GM21390 (cell line): ENCODE measurements at regions not wholly inside any gene's neighbourhood (a gene's known extent, or its start where the extent isn't known, plus 50 kb on each side); places are given as distances from the start of the nearest gene placed in this dataset.

ENCODE experiments used
- ATAC-seq: cut with Tn5 transposase; IDR thresholded peaks from one replicate; pipeline ENCODE4 v1.9.1; 2021; ENCODE audit not compliant: unreplicated experiment

DNA sequence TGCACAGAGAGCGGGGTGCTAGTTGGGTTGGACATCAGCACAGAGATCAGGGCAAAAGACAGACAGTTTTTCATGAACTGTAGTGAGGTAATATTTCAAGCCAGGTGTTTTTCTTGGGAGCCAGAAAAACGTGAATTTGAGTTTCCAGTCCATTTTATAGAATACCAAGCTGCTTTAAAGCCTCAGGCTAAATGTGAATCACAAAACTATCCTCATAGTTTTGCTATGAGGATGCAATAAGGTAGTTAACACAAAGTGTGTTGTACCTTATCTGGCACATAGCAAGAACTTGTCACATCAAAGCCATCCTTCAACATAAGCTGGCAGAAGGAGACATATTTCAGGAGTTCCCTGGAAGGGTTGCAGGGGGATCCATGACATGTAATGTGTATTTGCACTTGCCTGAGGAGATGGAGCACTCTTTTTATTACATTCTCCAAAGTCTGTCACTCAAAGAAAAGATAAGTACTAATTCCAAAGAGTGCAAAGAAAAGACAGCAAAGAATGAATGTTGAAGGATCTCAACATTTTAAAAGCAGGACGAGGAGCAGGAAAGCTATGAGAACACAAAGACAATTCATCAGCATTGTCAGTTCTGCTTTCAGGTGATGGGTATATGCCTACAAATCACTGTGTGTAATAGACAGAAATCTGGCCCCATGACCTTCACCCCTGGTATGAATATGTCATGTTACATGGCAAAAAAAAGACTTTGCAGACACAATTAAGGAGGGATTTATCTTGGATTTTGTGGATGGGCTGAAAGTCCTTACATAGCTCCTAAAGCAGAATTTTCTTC is 1046.4 kb downstream of the NTRK3 start:
- no peak for ATAC-seq

DNA sequence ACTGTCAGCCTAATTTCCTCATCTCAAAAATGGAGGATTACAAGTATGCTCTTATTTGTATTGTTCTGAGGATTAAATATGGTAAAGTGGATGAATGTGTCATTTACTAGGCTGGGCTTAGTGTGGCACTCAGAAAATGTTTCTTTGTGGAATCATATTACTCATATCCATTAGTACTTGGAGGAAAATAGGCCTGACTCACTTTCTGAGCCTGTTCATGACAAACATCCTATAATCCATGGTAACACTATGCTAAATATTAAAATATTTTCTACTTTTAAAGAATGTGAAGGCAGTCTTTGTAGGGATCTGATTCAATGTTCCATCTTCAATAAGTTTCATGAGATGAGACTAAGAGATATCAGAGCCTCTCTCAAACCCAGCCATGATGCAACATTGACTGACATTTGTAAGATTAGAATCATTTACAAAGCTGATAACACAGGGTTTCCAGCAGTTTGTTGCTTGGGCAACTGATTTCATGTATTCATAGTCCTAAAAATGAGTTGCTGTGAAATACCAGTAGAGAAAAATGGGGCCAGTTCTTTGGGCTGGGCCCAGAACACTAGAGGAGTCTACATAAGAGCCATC is 1048.5 kb downstream of the NTRK3 start:
- ATAC-seq = no peak

- ATAC-seq = no peak
Measured at GRCh38 chr15:87207251-87207650, 1049.3 kb downstream of the NTRK3 start.

DNA sequence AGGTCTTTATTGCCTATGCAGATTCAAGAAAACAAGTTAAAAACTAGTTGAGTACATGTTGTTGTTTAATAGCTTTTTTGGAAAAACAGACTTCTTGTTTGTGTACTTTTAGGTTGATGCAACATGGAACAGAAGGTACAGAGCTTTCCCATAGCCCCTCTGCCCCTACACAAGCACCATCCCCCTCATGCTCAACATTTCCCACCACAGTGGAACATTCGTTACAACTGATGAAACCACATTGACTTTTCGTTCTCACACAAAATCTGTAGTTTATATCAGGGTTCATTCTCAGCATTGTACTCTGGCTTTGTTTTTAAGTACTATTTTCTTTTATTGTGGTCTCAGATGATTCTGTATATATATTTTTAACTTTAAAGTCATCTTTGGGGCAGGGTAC is 1054.6 kb downstream of the NTRK3 start:
- no peak for ATAC-seq

- ATAC-seq = no peak
Measured at GRCh38 chr15:87200149-87200548, 1056.4 kb downstream of the NTRK3 start.

DNA sequence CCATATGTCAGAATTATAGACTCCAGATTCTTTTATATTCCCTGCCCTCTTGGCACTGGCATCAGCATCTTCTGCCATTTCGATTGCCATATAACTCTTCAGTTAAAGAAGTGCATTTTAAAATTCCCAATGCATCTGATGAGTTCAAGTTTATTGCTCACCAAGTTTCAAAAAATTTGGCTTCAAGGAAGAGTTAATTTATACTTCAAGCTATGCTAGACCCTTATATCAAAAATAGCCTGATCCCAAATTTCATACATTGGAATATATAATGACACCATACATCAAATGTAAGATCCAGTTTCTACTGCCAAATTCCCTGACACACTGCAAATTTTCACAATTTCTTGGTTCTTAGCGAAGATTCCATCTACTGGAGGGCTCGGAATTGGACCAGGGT is 1058.6 kb downstream of the NTRK3 start:
- no peak for ATAC-seq

GRCh38 chr15:87196498-87196897 is 1060.0 kb downstream of the NTRK3 start:
- ATAC-seq = no peak

GRCh38 chr15:87193481-87193880 is 1063.1 kb downstream of the NTRK3 start:
- no peak for ATAC-seq

DNA sequence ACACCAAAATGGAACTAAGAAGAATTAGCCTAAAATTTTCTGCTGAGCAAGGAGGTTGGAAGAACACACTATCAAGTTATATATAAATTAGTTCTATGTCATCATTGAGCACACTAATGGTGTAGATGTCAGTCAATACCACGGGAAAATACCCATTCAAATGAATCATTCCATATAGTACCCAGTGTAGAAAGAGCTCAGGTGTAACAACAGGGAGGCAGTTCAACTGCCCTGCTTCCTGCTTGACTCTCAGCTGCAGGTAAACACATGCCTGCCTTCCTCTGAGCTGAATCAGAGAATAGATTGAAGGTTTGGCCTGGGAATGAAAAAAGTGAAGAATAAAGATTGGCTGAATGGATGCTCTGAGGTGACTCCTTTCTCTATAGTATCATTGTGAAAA is 1088.0 kb downstream of the AGBL1 start:
- ATAC-seq = no peak

DNA sequence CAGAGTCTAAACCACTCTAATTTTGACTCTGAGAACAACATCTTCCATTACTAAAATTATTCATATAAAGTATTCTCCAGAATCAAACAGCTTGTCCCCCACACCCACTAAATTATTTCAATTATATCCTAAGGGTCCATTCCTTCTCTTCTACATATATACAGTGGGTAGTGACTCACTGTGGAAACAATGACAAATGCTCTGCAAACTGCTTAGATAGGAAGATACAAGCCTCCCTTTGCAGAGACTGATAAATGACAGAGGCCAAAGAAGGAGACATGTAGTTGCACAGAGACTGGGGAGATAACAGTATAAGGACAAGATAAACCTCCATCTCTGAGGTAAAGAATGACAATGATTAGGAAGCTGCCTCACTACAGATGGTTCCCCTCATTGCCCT is 1087.4 kb downstream of the AGBL1 start:
- ATAC-seq = no peak

DNA sequence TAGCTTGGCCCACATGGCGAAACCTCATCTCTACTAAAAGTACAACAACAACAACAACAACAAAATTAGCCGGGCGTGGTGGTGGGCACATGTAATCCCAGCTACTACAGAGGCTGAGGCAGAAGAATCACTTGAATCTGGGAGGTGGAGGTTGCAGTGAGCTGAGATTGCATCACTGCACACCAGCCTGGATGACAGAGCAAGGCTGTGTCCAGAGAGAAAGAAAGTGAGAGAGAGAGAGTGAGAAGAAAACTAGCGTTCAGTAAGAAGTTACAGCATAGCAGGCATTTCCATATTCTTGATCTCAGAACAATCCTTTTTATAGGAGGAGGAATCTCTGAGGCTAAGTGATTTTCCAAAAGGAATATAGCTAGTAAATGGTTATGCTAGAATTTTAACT is 1076.1 kb downstream of the AGBL1 start:
- ATAC-seq = no peak

- no peak for ATAC-seq
Measured at GRCh38 chr15:87154761-87155160, 1075.1 kb downstream of the AGBL1 start.

DNA sequence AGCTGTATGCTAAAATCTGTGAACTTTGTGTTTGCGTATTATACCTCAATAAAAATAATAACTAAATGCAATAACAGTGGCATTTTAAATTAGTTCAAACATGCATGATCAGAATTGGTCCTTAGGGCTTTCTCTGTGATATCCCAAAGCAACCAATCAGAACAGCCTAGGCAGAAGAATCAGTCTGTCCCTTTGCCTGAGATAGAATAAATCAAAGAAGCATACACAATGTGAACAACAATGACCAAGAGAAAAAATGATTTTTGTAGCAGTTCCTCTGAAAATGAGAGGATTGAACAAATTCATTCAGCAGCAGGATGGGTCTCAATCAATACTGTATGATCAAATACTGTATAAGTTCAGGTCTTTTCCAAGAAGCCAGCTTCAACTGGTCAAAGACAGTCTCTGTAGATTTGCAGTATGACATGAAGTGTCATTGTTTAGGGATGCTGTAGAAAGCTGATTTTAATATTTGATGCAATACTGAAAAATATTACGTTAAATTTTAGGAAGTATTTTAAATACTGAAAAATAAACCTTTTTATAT is 1071.6 kb downstream of the AGBL1 start:
- no peak for ATAC-seq

DNA sequence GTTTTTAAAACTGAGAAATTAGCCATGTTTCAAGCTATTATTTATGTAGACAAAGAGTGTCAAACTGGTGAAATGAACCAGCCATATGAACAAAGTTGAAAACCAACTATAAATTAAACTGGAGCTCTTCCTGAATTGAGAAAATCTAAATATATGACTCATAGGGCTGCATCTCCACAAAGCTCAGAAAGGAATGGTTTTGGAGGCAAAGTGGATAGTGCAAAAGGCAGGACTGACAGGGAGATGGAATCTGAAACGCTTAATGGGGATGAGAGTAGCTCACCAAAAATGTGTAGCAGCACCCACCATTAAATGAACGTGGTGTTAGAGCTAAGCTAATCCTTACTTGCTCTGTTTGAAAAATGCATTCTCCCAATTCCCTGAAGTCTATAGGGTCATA is 1066.0 kb downstream of the AGBL1 start:
- ATAC-seq = no peak

DNA sequence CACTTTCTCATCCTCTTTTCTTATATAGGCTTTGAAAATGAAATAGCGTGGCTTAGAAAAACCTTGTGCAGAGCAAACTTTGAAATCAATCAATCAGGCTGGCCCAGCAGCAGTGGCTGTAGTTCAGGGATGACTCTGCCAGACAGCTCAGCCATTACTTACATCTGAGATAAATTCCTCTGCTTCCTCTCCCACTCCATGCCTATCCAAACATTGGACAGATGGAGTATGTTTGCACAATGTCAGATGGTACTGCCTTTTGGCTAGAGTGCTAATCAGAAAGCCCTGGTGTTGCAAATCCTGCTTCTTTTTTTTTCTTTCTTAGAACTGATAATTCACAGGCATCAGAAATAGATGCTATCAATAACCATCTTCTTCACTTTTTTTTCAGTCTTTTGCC is 1065.1 kb downstream of the AGBL1 start:
- ATAC-seq = no peak

DNA sequence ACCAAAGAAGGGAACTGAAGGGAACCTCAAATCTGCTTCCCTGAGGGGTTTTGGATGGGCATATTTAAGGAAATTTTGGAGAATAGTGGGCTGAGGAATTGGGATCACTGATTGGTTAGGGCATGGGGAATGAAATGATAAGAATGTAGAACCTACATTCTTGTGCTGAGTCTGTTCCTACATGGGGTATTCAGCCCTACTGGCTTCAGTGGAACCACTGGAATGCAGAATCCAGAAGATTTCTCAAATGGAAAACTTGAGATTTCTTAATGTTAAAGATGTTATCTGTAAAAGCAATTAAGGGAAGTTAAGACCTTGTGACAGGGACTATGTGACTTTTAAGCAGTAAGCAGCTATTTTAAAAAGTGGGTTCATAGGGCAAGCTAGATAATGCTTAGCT is 1062.4 kb downstream of the AGBL1 start:
- no peak for ATAC-seq

- no peak for ATAC-seq
Measured at GRCh38 chr15:87135109-87135508, 1055.4 kb downstream of the AGBL1 start.

- no peak for ATAC-seq
Measured at GRCh38 chr15:87133704-87134103, 1054.0 kb downstream of the AGBL1 start.

DNA sequence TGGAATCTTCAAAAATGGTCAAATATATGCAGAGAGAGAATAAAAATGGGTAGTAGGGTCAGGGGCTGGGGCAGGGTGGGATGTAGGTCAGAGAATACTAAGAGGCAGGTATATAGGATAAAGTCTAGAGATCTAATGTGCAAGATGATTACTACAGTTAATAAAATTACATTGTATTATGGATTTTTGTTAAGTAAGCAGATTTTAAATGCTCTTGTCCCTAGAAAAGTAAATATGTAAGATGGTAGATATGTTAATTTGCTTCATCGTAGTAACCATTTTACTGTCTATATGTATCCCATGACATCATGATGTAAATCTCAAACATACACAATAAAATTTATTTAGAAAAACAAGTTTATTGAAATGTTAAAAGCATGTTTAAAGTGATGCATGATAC is 1051.4 kb downstream of the AGBL1 start:
- no peak for ATAC-seq

DNA sequence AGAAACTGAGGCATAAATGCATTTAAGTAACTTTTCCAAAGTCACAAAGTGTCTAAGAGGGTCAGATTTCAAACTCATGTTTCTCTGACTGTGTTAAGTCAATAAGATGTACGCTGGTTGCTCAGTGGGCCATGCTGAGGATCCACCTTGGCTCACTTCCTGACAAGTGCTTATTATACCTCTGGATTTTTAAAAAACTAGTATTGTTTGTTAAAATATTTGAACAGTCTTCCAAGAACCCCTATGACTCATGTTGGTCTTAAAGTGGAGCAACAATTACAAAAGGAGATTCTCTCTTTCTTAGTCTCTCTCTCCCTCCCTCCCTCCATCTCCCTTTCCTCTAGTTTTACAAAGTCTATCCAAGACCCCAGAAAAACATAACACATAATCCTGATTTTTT is 1050.2 kb downstream of the AGBL1 start:
- no peak for ATAC-seq

DNA sequence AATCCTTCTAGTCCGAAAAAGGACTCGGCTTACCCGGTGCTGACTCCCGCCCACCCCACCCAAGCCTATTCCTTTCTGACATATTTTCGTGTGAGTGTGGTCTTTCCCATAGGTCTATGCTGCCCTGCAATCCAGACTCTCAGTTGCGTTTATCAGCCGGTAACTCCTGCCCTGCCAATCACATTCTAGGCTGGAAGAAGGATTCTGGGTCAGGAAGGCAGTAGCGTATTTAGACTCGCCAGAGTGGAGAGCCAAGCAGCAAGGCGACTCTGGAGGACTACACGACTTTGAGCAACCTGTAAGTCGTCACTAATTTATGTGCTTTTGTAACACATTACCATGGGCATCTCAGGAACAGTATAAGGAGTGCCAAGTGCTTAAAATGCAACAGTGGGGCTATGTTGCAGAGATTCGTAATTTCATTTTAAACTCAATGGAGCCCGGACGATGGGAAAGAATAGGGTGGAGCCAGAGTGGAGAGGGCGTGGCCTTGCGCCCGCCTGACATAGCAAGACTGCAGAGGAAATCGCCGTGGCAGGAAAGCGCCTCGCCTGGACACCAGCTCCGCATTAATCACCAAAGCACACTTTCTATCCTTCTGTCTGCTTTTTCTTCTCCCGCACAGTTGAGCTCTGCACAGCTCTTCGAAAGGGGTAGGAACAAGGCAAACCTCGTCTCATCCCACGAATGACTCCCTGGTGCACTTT is 1044.2 kb downstream of the AGBL1 start:
- no peak for ATAC-seq

DNA sequence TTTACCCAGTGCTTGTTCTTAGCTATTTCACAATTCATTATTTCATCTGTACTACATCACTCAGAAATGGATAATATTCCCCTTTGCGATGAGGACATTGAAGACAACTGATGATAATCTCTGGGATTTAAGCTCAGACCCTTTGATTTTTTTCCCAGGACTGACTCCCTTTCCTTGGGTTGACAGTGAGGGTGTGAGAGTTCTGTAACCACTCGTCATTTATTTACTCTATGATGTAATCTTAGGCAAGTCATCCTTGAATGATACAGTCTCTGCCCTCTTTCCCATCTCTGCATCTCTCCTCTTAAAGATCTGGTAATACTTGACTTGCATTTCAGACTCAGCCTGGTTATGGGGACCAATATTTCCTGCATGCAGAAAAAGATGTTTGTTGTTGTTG is 1041.7 kb downstream of the AGBL1 start:
- ATAC-seq = no peak
